ENCODE measurements at regions not wholly inside any gene's neighbourhood (a gene's known extent, or its start where the extent isn't known, plus 50 kb on each side); places are given as distances from the start of the nearest gene placed in this dataset.

DNA sequence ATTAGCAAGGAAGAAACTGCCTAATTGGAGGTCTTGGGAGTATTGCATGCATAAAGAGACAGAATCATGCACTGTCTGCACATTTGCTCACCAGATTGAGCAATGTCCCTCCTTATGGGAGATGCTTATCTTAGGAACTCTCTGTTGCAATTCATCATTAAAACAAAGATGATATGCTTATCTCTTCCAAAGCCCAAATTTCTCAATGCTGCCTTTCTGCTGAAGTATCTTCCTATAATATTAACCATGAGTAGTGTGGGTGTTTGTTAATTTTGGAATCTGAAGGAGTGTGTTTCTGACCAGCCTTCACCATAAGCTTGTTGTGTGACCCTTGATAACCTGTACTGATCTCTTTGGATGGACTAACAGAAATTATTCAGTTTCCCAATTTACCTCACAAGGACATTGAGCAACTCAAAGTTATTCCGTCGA lies 1257.6 kb upstream of the FLRT2 start:
- Histone ChIP-seq H3K9me2 (replicated peaks; ENCODE audit: insufficient read depth) (no peaks in the 10 kb centered on the region), H3K79me2 (no peaks in the 10 kb centered on the region), H3K27me3 (no peaks in the 10 kb centered on the region), H3K4me3 (no peak overlapping the region), H3K36me3 (replicated peaks; ENCODE audit: insufficient read depth, low read depth) (no peaks in the 10 kb centered on the region), H3K9me3 (ENCODE audit: low read depth) (no peaks in the 10 kb centered on the region), H4K20me1 (ENCODE audit: insufficient read depth, poor library complexity, severe bottlenecking) (no peaks in the 10 kb centered on the region), H3K27ac (no peak overlapping the region), H2AFZ (no peak overlapping the region), H3K4me1 (ENCODE audit: insufficient read depth) (no peaks in the 10 kb centered on the region), H3K4me2 (no peak overlapping the region)
- WGBS (ENCODE audit: low lambda C conversion rate, missing lambda C conversion rate): 62% methylated on average over 2 of the region's 2 CpGs
- no peak for DNase-seq (ENCODE audit: low spot score)
- no peak for TF ChIP-seq EZH2 (IDR thresholded peaks at IDR 0.05; ENCODE audit: borderline replicate concordance)
- no peak for TF ChIP-seq EZH2phosphoT487 (IDR thresholded peaks at IDR 0.05; ENCODE audit: low read depth, severe bottlenecking, unreplicated experiment)
- TF ChIP-seq, protein P1, sequence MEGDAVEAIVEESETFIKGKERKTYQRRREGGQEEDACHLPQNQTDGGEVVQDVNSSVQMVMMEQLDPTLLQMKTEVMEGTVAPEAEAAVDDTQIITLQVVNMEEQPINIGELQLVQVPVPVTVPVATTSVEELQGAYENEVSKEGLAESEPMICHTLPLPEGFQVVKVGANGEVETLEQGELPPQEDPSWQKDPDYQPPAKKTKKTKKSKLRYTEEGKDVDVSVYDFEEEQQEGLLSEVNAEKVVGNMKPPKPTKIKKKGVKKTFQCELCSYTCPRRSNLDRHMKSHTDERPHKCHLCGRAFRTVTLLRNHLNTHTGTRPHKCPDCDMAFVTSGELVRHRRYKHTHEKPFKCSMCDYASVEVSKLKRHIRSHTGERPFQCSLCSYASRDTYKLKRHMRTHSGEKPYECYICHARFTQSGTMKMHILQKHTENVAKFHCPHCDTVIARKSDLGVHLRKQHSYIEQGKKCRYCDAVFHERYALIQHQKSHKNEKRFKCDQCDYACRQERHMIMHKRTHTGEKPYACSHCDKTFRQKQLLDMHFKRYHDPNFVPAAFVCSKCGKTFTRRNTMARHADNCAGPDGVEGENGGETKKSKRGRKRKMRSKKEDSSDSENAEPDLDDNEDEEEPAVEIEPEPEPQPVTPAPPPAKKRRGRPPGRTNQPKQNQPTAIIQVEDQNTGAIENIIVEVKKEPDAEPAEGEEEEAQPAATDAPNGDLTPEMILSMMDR (IDR thresholded peaks at IDR 0.05; ENCODE audit: poor library complexity): no peak

DNA sequence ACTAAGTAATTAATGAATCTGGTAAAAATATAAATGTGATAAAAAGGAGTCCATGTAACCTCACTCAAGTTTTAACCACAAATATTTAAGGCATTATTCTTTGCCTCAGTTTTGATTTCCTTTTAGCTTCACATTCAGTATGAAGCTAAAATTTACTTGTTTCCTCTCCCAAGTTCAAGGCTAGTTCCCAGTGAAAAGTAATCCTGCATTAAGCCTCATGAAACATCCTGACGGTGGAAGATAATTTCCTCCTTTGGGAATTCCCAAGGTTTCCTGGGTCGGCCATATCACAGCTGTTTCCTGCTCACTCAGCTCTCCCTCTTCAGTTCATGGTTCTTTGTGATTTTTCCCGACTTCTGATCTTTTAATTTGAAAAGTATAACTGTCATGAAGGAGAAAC lies 1256.8 kb upstream of the FLRT2 start:
- WGBS (ENCODE audit: low lambda C conversion rate, missing lambda C conversion rate): 56% methylated on average over 3 of the region's 3 CpGs
- H3K36me3 ChIP-seq (replicated peaks; ENCODE audit: insufficient read depth, low read depth): no peaks in the 10 kb centered on the region
- no peak overlapping the region for H3K4me3 ChIP-seq
- TF ChIP-seq, protein P1 (IDR thresholded peaks at IDR 0.05; ENCODE audit: poor library complexity): no peak
- no peak for TF ChIP-seq EZH2 (IDR thresholded peaks at IDR 0.05; ENCODE audit: borderline replicate concordance)
- TF ChIP-seq EZH2phosphoT487 (IDR thresholded peaks at IDR 0.05; ENCODE audit: low read depth, severe bottlenecking, unreplicated experiment): no peak
- no peaks in the 10 kb centered on the region for H3K4me1 ChIP-seq (ENCODE audit: insufficient read depth)
- H3K27me3 ChIP-seq: no peaks in the 10 kb centered on the region
- no peaks in the 10 kb centered on the region for H3K79me2 ChIP-seq
- no peak overlapping the region for H2AFZ ChIP-seq
- no peak for DNase-seq (ENCODE audit: low spot score)
- no peak overlapping the region for H3K27ac ChIP-seq
- no peaks in the 10 kb centered on the region for H3K9me3 ChIP-seq (ENCODE audit: low read depth)
- no peaks in the 10 kb centered on the region for H3K9me2 ChIP-seq (replicated peaks; ENCODE audit: insufficient read depth)
- no peaks in the 10 kb centered on the region for H4K20me1 ChIP-seq (ENCODE audit: insufficient read depth, poor library complexity, severe bottlenecking)
- H3K4me2 ChIP-seq: peak overlapping the region; percentile 34

DNA sequence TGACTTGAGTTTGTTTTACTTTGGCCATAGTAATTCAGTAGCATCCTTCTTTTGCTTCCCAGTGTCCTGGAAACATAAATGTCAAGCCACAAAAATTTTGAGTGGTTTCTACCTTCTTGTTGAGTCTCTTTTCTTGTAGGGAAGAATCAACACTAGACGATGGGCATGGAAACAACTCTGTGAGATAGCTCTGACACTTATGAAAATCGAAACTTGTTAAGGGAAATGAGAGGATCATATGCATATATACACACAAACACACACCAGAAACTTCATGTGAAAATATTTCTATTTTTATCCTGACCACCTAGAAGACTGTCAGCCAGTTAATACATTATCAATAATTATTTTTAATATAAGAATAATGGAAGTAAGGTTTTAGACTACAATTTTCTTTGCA lies 1247.3 kb upstream of the FLRT2 start:
- Histone ChIP-seq H3K4me1 (ENCODE audit: insufficient read depth) (no peaks in the 10 kb centered on the region), H3K27me3 (no peaks in the 10 kb centered on the region), H3K9me2 (replicated peaks; ENCODE audit: insufficient read depth) (no peaks in the 10 kb centered on the region), H3K27ac (no peak overlapping the region), H3K79me2 (no peaks in the 10 kb centered on the region), H3K9me3 (ENCODE audit: low read depth) (no peaks in the 10 kb centered on the region), H3K36me3 (replicated peaks; ENCODE audit: insufficient read depth, low read depth) (no peaks in the 10 kb centered on the region), H2AFZ (no peak overlapping the region), H4K20me1 (ENCODE audit: insufficient read depth, poor library complexity, severe bottlenecking) (no peaks in the 10 kb centered on the region), H3K4me3 (no peak overlapping the region), H3K4me2 (no peak overlapping the region)
- TF ChIP-seq, protein P1 (IDR thresholded peaks at IDR 0.05; ENCODE audit: poor library complexity): no peak
- TF ChIP-seq EZH2 (IDR thresholded peaks at IDR 0.05; ENCODE audit: borderline replicate concordance) (no peak), EZH2phosphoT487 (IDR thresholded peaks at IDR 0.05; ENCODE audit: low read depth, severe bottlenecking, unreplicated experiment) (no peak)
- 90% methylated on average over 2 of the region's 2 CpGs for WGBS (ENCODE audit: low lambda C conversion rate, missing lambda C conversion rate)
- no peak for DNase-seq (ENCODE audit: low spot score)

DNA sequence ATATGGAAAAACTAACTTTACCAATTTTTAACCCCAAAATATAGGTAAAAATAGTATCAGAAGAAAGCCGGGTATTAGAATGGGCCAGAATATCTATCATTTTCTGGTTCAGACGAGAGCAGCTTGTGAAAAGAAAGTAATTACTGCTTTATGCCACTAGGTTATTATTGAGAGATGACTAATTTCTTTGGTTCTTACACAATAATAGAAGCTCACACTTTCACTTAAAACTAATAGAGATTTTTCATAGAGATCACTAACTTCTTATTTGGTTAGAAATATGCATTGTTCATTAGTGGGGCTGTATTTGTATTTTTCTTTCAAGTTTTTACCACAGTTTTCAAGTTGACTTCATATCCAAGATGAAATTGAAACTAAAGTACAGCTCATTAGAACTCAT lies 1241.2 kb upstream of the FLRT2 start:
- no peaks in the 10 kb centered on the region for H3K27me3 ChIP-seq
- H3K36me3 ChIP-seq (replicated peaks; ENCODE audit: insufficient read depth, low read depth): no peaks in the 10 kb centered on the region
- WGBS (ENCODE audit: low lambda C conversion rate, missing lambda C conversion rate): 88% methylated on average over 2 of the region's 2 CpGs
- no peak overlapping the region for H2AFZ ChIP-seq
- no peak for TF ChIP-seq EZH2 (IDR thresholded peaks at IDR 0.05; ENCODE audit: borderline replicate concordance)
- no peak for TF ChIP-seq EZH2phosphoT487 (IDR thresholded peaks at IDR 0.05; ENCODE audit: low read depth, severe bottlenecking, unreplicated experiment)
- TF ChIP-seq, protein P1 (IDR thresholded peaks at IDR 0.05; ENCODE audit: poor library complexity): no peak
- H3K4me2 ChIP-seq: no peak overlapping the region
- H3K79me2 ChIP-seq: no peaks in the 10 kb centered on the region
- H3K9me3 ChIP-seq (ENCODE audit: low read depth): no peaks in the 10 kb centered on the region
- no peak overlapping the region for H3K27ac ChIP-seq
- no peaks in the 10 kb centered on the region for H3K9me2 ChIP-seq (replicated peaks; ENCODE audit: insufficient read depth)
- DNase-seq (ENCODE audit: low spot score): no peak
- no peak overlapping the region for H3K4me3 ChIP-seq
- H4K20me1 ChIP-seq (ENCODE audit: insufficient read depth, poor library complexity, severe bottlenecking): no peaks in the 10 kb centered on the region
- no peaks in the 10 kb centered on the region for H3K4me1 ChIP-seq (ENCODE audit: insufficient read depth)
